Hippocampal formation (tissue), 2 donors: ENCODE measurements at regions not wholly inside any gene's neighbourhood (a gene's known extent, or its start where the extent isn't known, plus 50 kb on each side); places are given as distances from the start of the nearest gene placed in this dataset.
"Not testable (repeated sequence)": the region's sequence is repeated elsewhere in the genome, so short reads cannot be mapped to it uniquely, and the experiment has no call there.

Experiments used
- DNase-seq, 2 donors: peaks; one replicate each; lab custom pipeline; 2025; lab: John Stamatoyannopoulos, UW

DNA sequence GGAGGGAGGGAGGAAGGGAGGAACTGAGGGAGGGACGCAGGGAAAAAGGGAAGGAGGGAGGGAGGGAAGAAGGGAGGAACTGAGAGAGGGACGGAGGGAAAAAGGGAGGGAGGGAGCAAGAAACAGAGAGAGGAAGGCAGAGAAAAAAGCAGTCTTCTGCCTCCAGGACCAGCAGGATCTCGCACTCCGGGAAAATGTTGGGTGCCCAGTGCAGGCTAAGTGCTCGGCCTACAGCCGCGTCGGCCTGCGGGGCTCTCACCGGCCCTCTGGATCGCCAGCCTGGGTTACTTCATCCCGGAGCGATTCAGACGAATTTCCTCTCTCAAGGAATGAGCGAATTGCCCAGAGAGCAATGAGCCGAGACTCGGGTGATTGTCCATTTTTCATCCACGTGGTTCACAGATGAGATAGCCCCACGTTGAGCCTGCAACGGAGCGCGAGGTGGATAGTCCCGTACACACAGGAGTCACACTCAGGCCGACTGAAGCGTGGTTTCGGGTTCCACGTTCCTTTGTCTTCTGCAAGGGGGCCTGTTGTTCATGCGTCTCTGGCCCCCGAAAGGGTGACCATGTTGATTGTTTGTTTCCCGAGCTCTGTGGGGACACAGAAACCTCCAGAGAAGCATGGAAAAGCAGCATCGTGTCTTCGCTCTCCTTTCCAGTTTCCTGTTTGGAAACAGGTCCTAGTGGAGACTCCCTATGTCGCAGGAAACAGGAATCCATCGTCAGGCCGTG is 1937.1 kb upstream of the DEFB115 start:
- DNase-seq: not testable (repeated sequence)

- DNase-seq: not testable (repeated sequence)
Measured at GRCh38 chr20:29323631-29324515, 1933.6 kb upstream of the DEFB115 start.

- not testable (repeated sequence) for DNase-seq
Measured at GRCh38 chr20:29324516-29325303, 1932.8 kb upstream of the DEFB115 start.

DNA sequence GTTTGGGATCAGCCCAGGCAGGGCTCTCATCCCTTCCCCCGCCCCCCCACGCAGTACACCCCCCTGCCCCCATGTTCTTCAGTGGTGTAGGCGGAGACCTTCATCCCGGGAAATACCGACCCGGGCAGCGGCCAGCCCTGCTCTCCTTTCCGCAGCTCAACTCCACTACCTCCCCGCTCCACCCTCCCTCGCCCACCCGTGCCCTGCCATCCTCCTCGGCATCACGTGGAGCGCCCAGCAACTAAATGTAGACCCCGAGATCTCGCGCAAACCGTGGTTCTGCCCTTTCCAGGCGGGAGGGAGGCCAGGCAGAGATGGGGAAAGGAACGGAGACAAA is 1932.2 kb upstream of the DEFB115 start:
- DNase-seq: no peak

DNA sequence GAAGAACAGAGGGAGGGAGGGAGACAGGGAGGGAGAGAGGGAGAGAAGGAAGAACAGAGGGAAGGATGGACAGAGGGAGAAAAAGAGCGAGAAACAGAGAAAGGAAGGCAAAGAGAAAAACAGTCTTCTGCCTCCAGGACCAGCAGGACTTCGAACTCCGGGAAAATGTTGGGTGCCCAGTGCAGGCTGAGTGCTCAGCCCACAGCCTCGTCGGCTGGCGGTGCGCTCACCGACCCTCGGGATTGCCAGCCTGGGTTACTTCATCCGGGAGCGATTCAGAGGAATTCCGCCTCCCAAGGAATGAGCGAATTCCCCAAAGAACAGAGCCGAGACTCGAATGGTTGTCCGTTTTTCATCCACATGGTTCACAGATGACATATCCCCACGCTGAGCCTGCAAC is 1931.7 kb upstream of the DEFB115 start:
- not testable (repeated sequence) for DNase-seq

DNA sequence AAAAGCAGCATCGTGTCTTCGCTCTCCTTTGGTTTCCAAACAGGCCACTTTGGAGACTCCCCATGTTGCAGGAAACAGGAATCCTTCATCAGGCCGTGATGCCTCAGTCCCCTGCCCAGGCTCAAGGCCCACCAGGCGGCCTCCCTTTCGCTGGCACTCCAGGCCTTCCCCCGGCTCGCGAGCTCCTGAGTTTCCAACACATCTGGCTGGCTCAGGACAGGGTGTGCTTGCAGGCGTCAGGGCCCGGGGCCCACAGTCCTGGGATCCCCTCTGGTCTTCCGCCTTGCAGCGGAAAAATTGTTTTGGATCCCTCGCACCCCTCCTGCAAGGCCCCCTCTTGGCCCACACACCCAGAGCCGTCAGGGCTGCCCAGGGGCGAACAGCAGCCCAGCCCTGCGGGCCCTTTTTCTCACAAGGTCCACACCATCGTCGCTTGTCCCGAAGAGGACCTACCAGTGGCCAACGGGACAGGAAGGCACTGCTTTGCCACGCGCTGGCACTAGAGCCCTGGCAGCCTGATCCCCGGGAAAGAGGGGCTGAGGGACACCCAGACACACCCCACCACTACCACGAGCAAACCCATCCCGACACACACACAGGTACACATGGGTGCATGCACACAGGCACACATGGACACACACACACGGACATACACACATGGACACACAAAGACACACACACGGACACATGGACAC is 1930.9 kb upstream of the DEFB115 start:
- no peak for DNase-seq

GRCh38 chr20:29327600-29328420 is 1929.7 kb upstream of the DEFB115 start:
- DNase-seq: not testable (repeated sequence)

- DNase-seq: not testable (repeated sequence)
Measured at GRCh38 chr20:29330429-29331115, 1926.9 kb upstream of the DEFB115 start.

- no peak for DNase-seq
Measured at GRCh38 chr20:29349836-29350235, 1907.6 kb upstream of the DEFB115 start.

GRCh38 chr20:29375937-29376336 is 1881.5 kb upstream of the DEFB115 start:
- not testable (repeated sequence) for DNase-seq

DNA sequence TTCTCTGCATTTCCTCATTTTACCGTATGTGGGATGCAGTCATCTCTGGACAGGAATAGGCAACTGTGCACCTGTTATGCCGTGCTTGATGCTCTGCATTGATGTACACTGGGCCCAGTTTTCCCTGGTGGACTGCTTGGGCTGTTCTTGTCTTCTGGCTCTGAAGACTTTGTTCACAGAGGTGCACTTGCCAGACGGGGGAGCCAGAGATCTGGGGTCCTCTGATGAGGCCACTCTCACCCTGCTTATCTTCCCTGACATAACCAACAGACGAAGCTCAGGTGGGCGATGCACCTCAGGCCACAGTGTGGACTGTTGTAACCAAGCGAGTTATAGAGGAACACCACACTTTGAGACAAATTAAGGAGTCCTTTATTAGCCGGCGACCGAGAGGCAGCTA is 1864.6 kb upstream of the DEFB115 start:
- DNase-seq: not testable (repeated sequence)

- no peak for DNase-seq
Measured at GRCh38 chr20:29408034-29408695, 1849.3 kb upstream of the DEFB115 start.

DNA sequence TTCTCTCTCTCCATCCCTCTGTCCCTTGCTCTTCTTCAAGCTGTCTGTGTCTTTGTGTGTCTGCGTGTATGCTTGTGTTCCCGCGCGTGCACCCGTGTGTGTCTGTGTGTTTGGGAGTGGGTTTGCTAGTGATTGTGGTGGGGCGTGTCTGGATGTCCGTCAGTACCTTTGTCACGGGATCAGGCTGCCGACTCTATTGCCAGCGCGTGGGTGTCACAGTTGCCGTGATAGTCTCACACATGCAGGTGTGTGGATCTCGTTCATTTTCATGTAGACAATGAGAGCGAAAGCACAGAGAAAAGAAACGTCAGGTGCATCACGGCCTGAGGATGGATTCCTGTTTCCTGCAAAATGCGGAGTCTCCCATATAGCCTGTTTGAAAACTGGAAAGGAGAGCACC is 1848.8 kb upstream of the DEFB115 start:
- not testable (repeated sequence) for DNase-seq

GRCh38 chr20:29409160-29409689 is 1848.2 kb upstream of the DEFB115 start:
- DNase-seq: not testable (repeated sequence)

DNA sequence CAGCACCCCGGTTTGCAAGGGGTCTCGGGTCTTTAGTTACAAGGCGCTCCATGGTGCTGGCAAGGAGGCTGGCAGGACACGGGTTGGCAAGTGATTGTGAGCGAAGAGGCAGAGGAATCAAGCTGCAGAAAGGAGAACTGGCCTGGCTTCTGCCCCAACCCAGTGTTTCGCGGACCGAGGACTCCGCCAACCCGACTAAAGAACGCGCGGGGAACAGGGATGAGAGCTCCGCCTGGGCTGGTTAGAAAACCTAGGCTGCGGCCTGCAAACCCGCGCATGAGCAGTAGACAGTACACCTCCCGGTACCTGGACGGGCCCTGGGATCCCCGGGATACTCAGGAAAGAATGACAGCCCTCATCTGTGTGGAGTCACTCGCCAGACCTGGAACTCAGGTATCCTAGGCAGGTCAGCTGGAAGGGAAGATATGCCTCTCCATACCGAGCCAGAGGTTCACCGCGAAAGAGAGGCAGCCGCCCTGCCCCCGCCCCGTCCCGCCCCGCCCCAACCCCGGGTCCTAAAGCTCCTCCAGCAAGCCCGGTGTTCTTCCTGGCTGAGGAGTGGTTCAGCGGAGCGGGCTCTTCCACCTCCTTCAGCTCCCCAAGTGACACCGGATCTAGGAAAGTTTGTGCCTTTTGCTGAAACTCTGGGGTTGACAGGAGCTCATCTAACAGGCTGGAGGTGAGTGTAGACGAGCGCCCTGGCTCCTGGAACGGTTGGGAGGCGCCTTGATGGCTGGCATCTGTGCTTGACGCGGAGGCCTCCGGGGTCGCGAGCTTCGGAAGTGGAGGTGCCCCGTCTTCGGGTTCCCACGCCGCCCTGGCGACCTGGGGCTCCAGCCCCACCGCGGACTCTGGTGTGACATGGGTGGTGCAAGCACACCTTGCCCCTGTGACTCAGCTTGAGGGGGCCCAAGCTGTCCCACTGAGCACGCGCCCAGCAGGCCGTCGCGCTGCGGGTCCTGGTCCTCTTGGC is 1847.3 kb upstream of the DEFB115 start:
- DNase-seq: no peak

DNA sequence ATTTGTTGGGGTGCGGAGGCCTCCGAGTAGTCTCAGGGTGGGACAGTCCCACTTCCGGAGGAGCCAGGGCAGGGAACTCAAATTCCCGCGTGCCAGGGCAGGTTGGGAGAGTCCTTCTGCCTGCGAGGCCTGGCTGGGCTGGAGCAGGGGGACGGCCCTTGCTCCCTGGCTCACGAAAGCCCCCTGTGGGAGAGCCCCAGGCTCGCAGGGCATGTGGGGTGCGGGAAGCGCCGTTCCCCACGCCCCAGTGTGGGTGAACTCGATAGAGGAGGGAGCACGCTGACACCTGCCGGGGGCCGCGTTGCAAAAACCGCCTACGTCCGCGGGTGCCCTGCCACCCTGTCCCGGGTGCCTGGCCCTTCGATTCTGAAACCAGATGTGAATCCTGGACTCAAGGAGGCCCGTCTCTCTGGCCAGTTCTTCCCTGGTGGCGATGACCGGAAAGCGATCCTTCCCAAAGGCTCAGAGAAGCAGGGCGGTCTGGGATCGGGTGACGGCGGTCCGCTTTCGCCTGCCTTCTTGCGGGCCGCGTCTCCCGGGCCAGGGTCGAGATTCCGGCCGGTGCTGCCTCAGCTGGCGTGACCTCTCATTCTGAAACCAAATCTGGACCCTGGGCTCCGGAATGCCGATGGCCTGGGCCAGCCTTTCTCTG is 1846.5 kb upstream of the DEFB115 start:
- no peak for DNase-seq

- not testable (repeated sequence) for DNase-seq
Measured at GRCh38 chr20:29411458-29411820, 1846.0 kb upstream of the DEFB115 start.

GRCh38 chr20:29419378-29419777 is 1838.1 kb upstream of the DEFB115 start:
- no peak for DNase-seq
